Breast epithelium (tissue), 4 donors: ENCODE measurements at regions not wholly inside any gene's neighbourhood (a gene's known extent, or its start where the extent isn't known, plus 50 kb on each side); places are given as distances from the start of the nearest gene placed in this dataset.
A peak's percentile ranks its signal among the peaks of the same experiment; 100 is the strongest.

ENCODE experiments used
- DNase-seq, 2 donors: peaks; one replicate each; pipeline ENCODE4 v3.0.0-alpha.2; 2019; ENCODE audit warnings: low spot score in 2 of 2
- H3K27ac ChIP-seq, 2 donors: fragments of 200-600 bp; sonication (generic) in 1 of 2; one replicate each; pipeline ENCODE4 v1.5.1; 2016 to 2019; ENCODE audit warnings: mild to moderate bottlenecking in 1 of 2
- H3K27me3 ChIP-seq, 2 donors: fragments of 200-600 bp; sonication (generic) in 1 of 2; one replicate each; pipeline versions ENCODE4 v1.5.1 to v1.6.0; 2017 to 2019; ENCODE audit warnings: control low read depth in 1 of 2, mild to moderate bottlenecking in 1 of 2
- H3K36me3 ChIP-seq: fragments of 200-600 bp; one replicate; pipeline ENCODE4 v1.5.1; 2019
- H3K4me1 ChIP-seq, 2 donors: fragments of 200-600 bp; sonication (generic); one replicate each; pipeline ENCODE4 v1.5.1; 2016 to 2019; ENCODE audit warnings: control low read depth in 1 of 2
- H3K4me3 ChIP-seq, 3 donors: fragments of 200-600 bp; sonication (generic); 1 replicate in 2 of 3; 2 replicates in 1 of 3; pipeline ENCODE4 v1.5.1; 2016 to 2019; ENCODE audit warnings: mild to moderate bottlenecking in 3 of 3, moderate library complexity in 2 of 3
- H3K9me3 ChIP-seq, 2 donors: fragments of 200-600 bp; sonication (generic) in 1 of 2; one replicate each; pipeline ENCODE4 v1.5.1; 2016 to 2019; ENCODE audit warnings: control low read depth in 1 of 2
- POLR2A ChIP-seq: fragments of 450-650 bp; IDR thresholded peaks from one replicate; pipeline ENCODE4 v1.6.1; 2016; ENCODE audit warnings: antibody characterized with exemption, mild to moderate bottlenecking, moderate library complexity
- POLR2AphosphoS5 ChIP-seq, 3 donors: sonication (generic); formaldehyde crosslinking; IDR thresholded peaks; one replicate each; pipeline ENCODE4 v1.6.1; 2017; ENCODE audit warnings: antibody characterized with exemption in 3 of 3
- intact Hi-C: fragments of 100-400 bp; cut with DNase I; formaldehyde crosslinking; loops from one replicate; pipeline ENCODE4 v1.15.1; 2023; ENCODE audit warnings: low total_unique reads
- TF ChIP-seq, protein P1 (sequence below), 3 donors: fragments of 450-650 bp; IDR thresholded peaks; one replicate each; pipeline ENCODE4 v1.5.1; 2016 to 2017; ENCODE audit warnings: antibody characterized with exemption in 3 of 3, mild to moderate bottlenecking in 3 of 3, moderate library complexity in 3 of 3

DNA sequence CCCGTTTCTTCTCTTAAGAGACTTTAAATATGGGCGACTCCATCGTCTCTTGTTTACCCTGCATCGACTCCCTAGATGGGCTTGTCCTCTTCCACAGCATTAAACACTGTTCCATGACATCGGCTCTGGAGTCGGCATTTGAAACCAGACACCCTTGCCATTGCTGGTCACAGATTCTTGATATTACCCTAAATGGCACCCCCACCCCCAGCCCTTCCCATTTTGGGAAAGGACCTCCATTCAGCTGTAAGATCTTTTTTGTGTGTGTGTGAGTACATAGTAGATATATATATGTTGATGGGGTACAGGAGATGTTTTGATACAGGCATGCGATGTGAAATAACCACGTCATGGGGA lies 51.1 kb upstream of the SH3PXD2B start:
- Histone ChIP-seq H3K4me1 (no peaks in the 10 kb centered on the region), H3K36me3 (no peaks in the 10 kb centered on the region), H3K4me3 (no peak overlapping the region), H3K27me3 (no peaks in the 10 kb centered on the region), H3K9me3 (no peaks in the 10 kb centered on the region), H3K27ac (peak overlapping the region in 1 of 2 donors; percentile 70)
- intact Hi-C loops, result no loop called here
- DNase-seq, result no peak
- TF ChIP-seq, protein P1, sequence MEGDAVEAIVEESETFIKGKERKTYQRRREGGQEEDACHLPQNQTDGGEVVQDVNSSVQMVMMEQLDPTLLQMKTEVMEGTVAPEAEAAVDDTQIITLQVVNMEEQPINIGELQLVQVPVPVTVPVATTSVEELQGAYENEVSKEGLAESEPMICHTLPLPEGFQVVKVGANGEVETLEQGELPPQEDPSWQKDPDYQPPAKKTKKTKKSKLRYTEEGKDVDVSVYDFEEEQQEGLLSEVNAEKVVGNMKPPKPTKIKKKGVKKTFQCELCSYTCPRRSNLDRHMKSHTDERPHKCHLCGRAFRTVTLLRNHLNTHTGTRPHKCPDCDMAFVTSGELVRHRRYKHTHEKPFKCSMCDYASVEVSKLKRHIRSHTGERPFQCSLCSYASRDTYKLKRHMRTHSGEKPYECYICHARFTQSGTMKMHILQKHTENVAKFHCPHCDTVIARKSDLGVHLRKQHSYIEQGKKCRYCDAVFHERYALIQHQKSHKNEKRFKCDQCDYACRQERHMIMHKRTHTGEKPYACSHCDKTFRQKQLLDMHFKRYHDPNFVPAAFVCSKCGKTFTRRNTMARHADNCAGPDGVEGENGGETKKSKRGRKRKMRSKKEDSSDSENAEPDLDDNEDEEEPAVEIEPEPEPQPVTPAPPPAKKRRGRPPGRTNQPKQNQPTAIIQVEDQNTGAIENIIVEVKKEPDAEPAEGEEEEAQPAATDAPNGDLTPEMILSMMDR (IDR thresholded peaks at IDR 0.05), result no peak
- no peak for TF ChIP-seq POLR2A
- no peak for TF ChIP-seq POLR2AphosphoS5 (IDR thresholded peaks at IDR 0.05)

DNA sequence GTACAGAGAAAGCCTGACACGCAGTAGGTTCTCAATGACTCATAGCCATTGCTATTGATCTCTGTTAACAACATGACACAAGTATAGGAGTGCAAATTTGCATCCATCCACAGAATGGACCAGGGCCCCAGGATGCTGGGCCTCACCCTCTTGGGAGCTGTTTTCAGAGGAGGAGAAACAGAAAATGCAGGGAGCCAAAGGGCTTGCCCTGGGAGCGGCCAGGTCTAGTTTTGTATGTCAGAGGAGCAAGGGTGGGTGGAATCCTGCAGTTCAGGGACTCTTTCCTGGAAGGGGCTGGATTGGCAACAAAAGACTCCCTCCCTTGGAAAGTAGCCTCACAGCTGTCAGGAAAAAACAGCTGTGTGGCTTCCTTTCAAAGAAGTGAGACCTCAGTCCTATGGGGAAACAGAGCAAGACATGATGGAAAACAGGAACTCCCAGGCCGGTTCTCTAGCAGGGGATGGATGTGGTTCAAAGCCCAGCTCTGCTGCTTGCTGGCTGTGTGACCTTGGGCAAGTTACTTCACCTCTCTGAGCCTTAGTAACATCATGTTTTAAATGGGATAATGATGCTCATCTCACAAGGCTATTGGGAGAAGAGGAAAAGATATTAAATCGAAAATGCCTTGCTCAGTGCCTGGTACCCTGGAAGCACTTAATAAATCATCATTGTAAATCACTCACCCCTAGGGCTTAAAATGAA lies 50.5 kb upstream of the SH3PXD2B start:
- intact Hi-C loops, result no loop called here
- peak overlapping the region; percentile 10 to 70 for H3K27ac ChIP-seq
- DNase-seq, result no peak

DNA sequence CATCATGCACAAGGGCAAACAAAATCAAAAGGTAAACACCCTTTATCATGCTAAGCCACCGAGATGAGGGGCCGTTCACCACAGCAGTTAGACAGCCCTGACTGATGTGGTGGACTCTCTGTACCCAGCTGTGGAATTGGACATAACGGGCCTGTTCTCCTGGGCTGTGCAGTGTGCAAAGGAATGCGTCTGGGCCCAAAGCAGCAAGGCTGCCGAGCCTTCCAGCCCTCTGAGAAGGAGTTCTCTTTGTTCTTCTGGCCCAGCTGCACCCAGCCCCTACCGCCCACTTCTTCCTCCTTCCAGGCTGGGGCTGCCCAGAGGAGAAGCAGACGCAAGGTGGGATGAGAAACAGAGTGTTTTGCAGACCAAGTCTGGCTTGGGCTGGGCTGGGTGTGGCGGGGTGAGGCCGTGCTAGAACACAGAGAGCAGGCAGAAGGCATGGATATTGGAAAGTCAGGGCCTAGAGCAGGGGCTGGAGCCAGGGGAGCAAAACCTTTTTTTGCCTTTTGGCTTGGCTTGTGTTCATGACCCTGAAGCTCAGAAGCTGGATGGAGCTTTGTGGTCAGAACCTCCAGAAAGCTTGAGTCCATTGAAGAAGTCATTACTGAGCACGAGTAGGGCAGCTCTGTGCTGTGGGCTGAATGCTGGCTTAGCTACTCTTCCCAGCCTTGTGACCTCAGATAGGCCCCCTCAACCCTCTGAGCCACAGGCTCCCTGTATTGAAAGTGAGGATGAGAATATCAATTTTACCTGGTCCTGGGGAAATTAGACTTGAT lies 49.8 kb upstream of the SH3PXD2B start:
- Histone ChIP-seq H3K36me3 (no peaks in the 10 kb centered on the region), H3K9me3 (no peaks in the 10 kb centered on the region), H3K27me3 (no peaks in the 10 kb centered on the region), H3K4me1 (no peaks in the 10 kb centered on the region), H3K27ac (peak overlapping the region; percentile 10 to 70), H3K4me3 (no peak overlapping the region)
- no peak for DNase-seq
- intact Hi-C loops, result no loop called here
- TF ChIP-seq POLR2AphosphoS5 (IDR thresholded peaks at IDR 0.05), result no peak
- TF ChIP-seq, protein P1 (IDR thresholded peaks at IDR 0.05), result no peak
- TF ChIP-seq POLR2A, result no peak

More for the DNA sequence above, 50.5 kb upstream of the SH3PXD2B start:
- H3K4me3 ChIP-seq, result no peak overlapping the region
- no peaks in the 10 kb centered on the region for H3K36me3 ChIP-seq
- H3K27me3 ChIP-seq, result no peaks in the 10 kb centered on the region
- TF ChIP-seq POLR2A (no peak), POLR2AphosphoS5 (IDR thresholded peaks at IDR 0.05) (peak in 1 of 3 donors; percentile 45)
- TF ChIP-seq, protein P1 (IDR thresholded peaks at IDR 0.05), result no peak
- no peaks in the 10 kb centered on the region for H3K4me1 ChIP-seq
- no peaks in the 10 kb centered on the region for H3K9me3 ChIP-seq
